ACC112 (cell line): ENCODE measurements at regions not wholly inside any gene's neighbourhood (a gene's known extent, or its start where the extent isn't known, plus 50 kb on each side); places are given as distances from the start of the nearest gene placed in this dataset.

Experiments
- H2AFZ ChIP-seq: fragments of 200-600 bp; sonication (generic); one replicate; pipeline ENCODE4 v1.6.0; 2017; ENCODE audit warnings: antibody characterized with exemption, low read length; ENCODE audit not compliant: unreplicated experiment
- H3K27ac ChIP-seq: fragments of 200-600 bp; sonication (generic); 2 replicates; pipeline ENCODE4 v1.5.1; 2014; ENCODE audit warnings: low read depth, mild to moderate bottlenecking, antibody characterized with exemption, low read length, moderate library complexity
- H3K27me3 ChIP-seq: fragments of 200-600 bp; sonication (generic); 2 replicates; pipeline ENCODE4 v1.6.1; 2014; ENCODE audit warnings: mild to moderate bottlenecking, antibody characterized with exemption, low read length, moderate library complexity, mixed read lengths; ENCODE audit not compliant: insufficient read depth
- H3K36me3 ChIP-seq: fragments of 200-600 bp; sonication (generic); 2 replicates; pipeline ENCODE4 v1.6.1; 2016; ENCODE audit warnings: mild to moderate bottlenecking, antibody characterized with exemption, low read length, moderate library complexity, mixed read lengths; ENCODE audit not compliant: insufficient read depth
- H3K4me1 ChIP-seq: fragments of 200-600 bp; sonication (generic); one replicate; pipeline ENCODE4 v1.6.1; 2016; ENCODE audit warnings: low read length, mixed read lengths; ENCODE audit not compliant: insufficient read depth, unreplicated experiment, control insufficient read depth
- H3K4me3 ChIP-seq: fragments of 200-600 bp; sonication (generic); 2 replicates; pipeline ENCODE4 v1.5.1; 2014; ENCODE audit warnings: mild to moderate bottlenecking, low read depth, low read length
- H3K79me2 ChIP-seq: fragments of 200-600 bp; sonication (generic); one replicate; pipeline ENCODE4 v1.6.0; 2016; ENCODE audit warnings: low read length; ENCODE audit not compliant: control insufficient read depth, unreplicated experiment, insufficient read depth

- Histone ChIP-seq H3K4me1 (no peaks in the 10 kb centered on the region), H3K27ac (no peak overlapping the region), H2AFZ (no peak overlapping the region), H3K4me3 (no peak overlapping the region), H3K27me3 (peaks cover 3% of the 10 kb centered on the region; the same call in 1 of the 2 replicates), H3K36me3 (no peaks in the 10 kb centered on the region), H3K79me2 (no peaks in the 10 kb centered on the region)
These were observed 115.8 kb upstream of the FSHR start for GRCh38 chr2:49270091-49270490.

GRCh38 chr2:49265471-49265870, 111.2 kb upstream of the FSHR start:
- Histone ChIP-seq H3K27ac (no peak overlapping the region), H3K36me3 (no peaks in the 10 kb centered on the region), H3K79me2 (no peaks in the 10 kb centered on the region), H2AFZ (no peak overlapping the region), H3K4me3 (no peak overlapping the region), H3K4me1 (no peaks in the 10 kb centered on the region), H3K27me3 (peaks cover 45% of the 10 kb centered on the region)

GRCh38 chr2:49262801-49263560, 108.7 kb upstream of the FSHR start:
- Histone ChIP-seq H3K27ac (no peak overlapping the region), H2AFZ (no peak overlapping the region), H3K27me3 (peaks cover 50% of the 10 kb centered on the region), H3K4me1 (no peaks in the 10 kb centered on the region), H3K4me3 (no peak overlapping the region), H3K79me2 (no peaks in the 10 kb centered on the region), H3K36me3 (no peaks in the 10 kb centered on the region)

- Histone ChIP-seq H3K79me2 (no peaks in the 10 kb centered on the region), H3K27me3 (peaks cover 50% of the 10 kb centered on the region)
These were observed 107.5 kb upstream of the FSHR start for GRCh38 chr2:49261781-49262180.

GRCh38 chr2:49260979-49261538, 106.7 kb upstream of the FSHR start:
- H3K79me2 ChIP-seq, result no peaks in the 10 kb centered on the region
- no peaks in the 10 kb centered on the region for H3K4me1 ChIP-seq
- no peak overlapping the region for H2AFZ ChIP-seq
- H3K4me3 ChIP-seq, result no peak overlapping the region
- no peak overlapping the region for H3K27ac ChIP-seq
- peaks cover 50% of the 10 kb centered on the region for H3K27me3 ChIP-seq
- H3K36me3 ChIP-seq, result no peaks in the 10 kb centered on the region

More at GRCh38 chr2:49261781-49262180, 107.5 kb upstream of the FSHR start:
- H3K27ac ChIP-seq, result no peak overlapping the region
- no peak overlapping the region for H2AFZ ChIP-seq
- H3K4me1 ChIP-seq, result no peaks in the 10 kb centered on the region
- H3K36me3 ChIP-seq, result no peaks in the 10 kb centered on the region
- no peak overlapping the region for H3K4me3 ChIP-seq

GRCh38 chr2:49259926-49260325, 105.6 kb upstream of the FSHR start:
- no peaks in the 10 kb centered on the region for H3K79me2 ChIP-seq
- no peak overlapping the region for H3K27ac ChIP-seq
- H3K27me3 ChIP-seq, result peaks cover 48% of the 10 kb centered on the region
- H3K4me3 ChIP-seq, result no peak overlapping the region
- H3K36me3 ChIP-seq, result no peaks in the 10 kb centered on the region
- H2AFZ ChIP-seq, result no peak overlapping the region
- no peaks in the 10 kb centered on the region for H3K4me1 ChIP-seq

GRCh38 chr2:49255409-49255971, 101.2 kb upstream of the FSHR start:
- H3K27me3 ChIP-seq, result peaks cover 7% of the 10 kb centered on the region
- peaks cover 17% of the 10 kb centered on the region for H3K4me1 ChIP-seq
- H3K4me3 ChIP-seq, result no peak overlapping the region
- H3K27ac ChIP-seq, result no peak overlapping the region
- no peak overlapping the region for H2AFZ ChIP-seq
- H3K36me3 ChIP-seq, result no peaks in the 10 kb centered on the region
- H3K79me2 ChIP-seq, result no peaks in the 10 kb centered on the region

- no peaks in the 10 kb centered on the region for H3K79me2 ChIP-seq
- H3K4me1 ChIP-seq, result peaks cover 21% of the 10 kb centered on the region
- no peak overlapping the region for H3K4me3 ChIP-seq
- no peaks in the 10 kb centered on the region for H3K36me3 ChIP-seq
- H3K27ac ChIP-seq, result no peak overlapping the region
- H2AFZ ChIP-seq, result no peak overlapping the region
- H3K27me3 ChIP-seq, result no peaks in the 10 kb centered on the region; the same call in 1 of the 2 replicates
These were observed 100.1 kb upstream of the FSHR start for GRCh38 chr2:49254401-49254800.

GRCh38 chr2:49251766-49252165, 97.5 kb upstream of the FSHR start:
- no peaks in the 10 kb centered on the region for H3K79me2 ChIP-seq
- H2AFZ ChIP-seq, result peak overlapping the region; percentile 75
- H3K36me3 ChIP-seq, result no peaks in the 10 kb centered on the region

GRCh38 chr2:49251251-49251650, 96.9 kb upstream of the FSHR start:
- Histone ChIP-seq H3K79me2 (no peaks in the 10 kb centered on the region), H3K4me3 (no peak overlapping the region), H3K27me3 (no peaks in the 10 kb centered on the region), H2AFZ (no peak overlapping the region), H3K27ac (peak overlapping the region; percentile 70), H3K36me3 (no peaks in the 10 kb centered on the region), H3K4me1 (peaks cover 33% of the 10 kb centered on the region)

More at GRCh38 chr2:49251766-49252165, 97.5 kb upstream of the FSHR start:
- no peaks in the 10 kb centered on the region for H3K27me3 ChIP-seq
- peaks cover 33% of the 10 kb centered on the region for H3K4me1 ChIP-seq
- peak overlapping the region; percentile 70 for H3K27ac ChIP-seq
- H3K4me3 ChIP-seq, result peak overlapping the region; percentile 36; the same call in 1 of the 2 replicates

GRCh38 chr2:49248506-49248905, 94.2 kb upstream of the FSHR start:
- Histone ChIP-seq H3K36me3 (no peaks in the 10 kb centered on the region), H3K4me1 (peaks cover 33% of the 10 kb centered on the region), H3K79me2 (no peaks in the 10 kb centered on the region), H3K27ac (peak overlapping the region; percentile 76), H3K4me3 (peak overlapping the region; percentile 25; the same call in 1 of the 2 replicates), H3K27me3 (no peaks in the 10 kb centered on the region), H2AFZ (no peak overlapping the region)
